ENCODE measurements at regions not wholly inside any gene's neighbourhood (a gene's known extent, or its start where the extent isn't known, plus 50 kb on each side); places are given as distances from the start of the nearest gene placed in this dataset.

- H3K27me3 Mint-ChIP-seq, result peaks cover 6% of the 10 kb centered on the region
- H3K36me3 Mint-ChIP-seq, result no peaks in the 10 kb centered on the region
- H3K4me1 Mint-ChIP-seq, result no peaks in the 10 kb centered on the region
- no peak overlapping the region for H3K4me3 Mint-ChIP-seq
- H3K9me3 Mint-ChIP-seq, result no peaks in the 10 kb centered on the region
- H3K27ac Mint-ChIP-seq, result no peak overlapping the region
Measured at GRCh38 chr15:38038659-38039442, 104.4 kb downstream of the TMCO5A start.

- Mint-ChIP-seq H3K27ac (no peak overlapping the region), H3K27me3 (peaks cover 5% of the 10 kb centered on the region), H3K4me1 (no peaks in the 10 kb centered on the region), H3K4me3 (no peak overlapping the region), H3K9me3 (no peaks in the 10 kb centered on the region), H3K36me3 (no peaks in the 10 kb centered on the region)
Measured at GRCh38 chr15:38040615-38041014, 106.2 kb downstream of the TMCO5A start.

GRCh38 chr15:38041576-38041975, 107.1 kb downstream of the TMCO5A start:
- Mint-ChIP-seq H3K36me3 (no peaks in the 10 kb centered on the region), H3K9me3 (no peaks in the 10 kb centered on the region), H3K27ac (no peak overlapping the region), H3K4me3 (no peak overlapping the region), H3K27me3 (no peaks in the 10 kb centered on the region), H3K4me1 (no peaks in the 10 kb centered on the region)

GRCh38 chr15:38042211-38042610, 107.8 kb downstream of the TMCO5A start:
- H3K4me3 Mint-ChIP-seq, result no peak overlapping the region
- H3K9me3 Mint-ChIP-seq, result no peaks in the 10 kb centered on the region
- no peaks in the 10 kb centered on the region for H3K36me3 Mint-ChIP-seq
- H3K27me3 Mint-ChIP-seq, result no peaks in the 10 kb centered on the region
- no peaks in the 10 kb centered on the region for H3K4me1 Mint-ChIP-seq
- H3K27ac Mint-ChIP-seq, result no peak overlapping the region

GRCh38 chr15:38042707-38043445, 108.4 kb downstream of the TMCO5A start:
- Mint-ChIP-seq H3K27ac (no peak overlapping the region), H3K36me3 (no peaks in the 10 kb centered on the region), H3K4me1 (no peaks in the 10 kb centered on the region), H3K27me3 (no peaks in the 10 kb centered on the region), H3K4me3 (no peak overlapping the region), H3K9me3 (no peaks in the 10 kb centered on the region)

- Mint-ChIP-seq H3K27me3 (peaks cover 3% of the 10 kb centered on the region), H3K9me3 (no peaks in the 10 kb centered on the region), H3K4me1 (no peaks in the 10 kb centered on the region), H3K27ac (no peak overlapping the region), H3K4me3 (no peak overlapping the region), H3K36me3 (no peaks in the 10 kb centered on the region)
Measured at GRCh38 chr15:38046257-38047051, 112.0 kb downstream of the TMCO5A start.

- Mint-ChIP-seq H3K36me3 (no peaks in the 10 kb centered on the region), H3K4me3 (no peak overlapping the region), H3K4me1 (no peaks in the 10 kb centered on the region), H3K9me3 (no peaks in the 10 kb centered on the region), H3K27ac (no peak overlapping the region), H3K27me3 (peaks cover 3% of the 10 kb centered on the region)
Measured at GRCh38 chr15:38048001-38048455, 113.6 kb downstream of the TMCO5A start.

GRCh38 chr15:38049891-38050290, 115.5 kb downstream of the TMCO5A start:
- Mint-ChIP-seq H3K9me3 (no peaks in the 10 kb centered on the region), H3K4me1 (no peaks in the 10 kb centered on the region), H3K27me3 (peaks cover 3% of the 10 kb centered on the region), H3K4me3 (no peak overlapping the region), H3K27ac (no peak overlapping the region), H3K36me3 (no peaks in the 10 kb centered on the region)

- Mint-ChIP-seq H3K36me3 (no peaks in the 10 kb centered on the region), H3K9me3 (no peaks in the 10 kb centered on the region), H3K4me3 (no peak overlapping the region), H3K27me3 (peaks cover 3% of the 10 kb centered on the region), H3K27ac (no peak overlapping the region), H3K4me1 (no peaks in the 10 kb centered on the region)
Measured at GRCh38 chr15:38050529-38051448, 116.3 kb downstream of the TMCO5A start.

GRCh38 chr15:38053205-38053604, 118.8 kb downstream of the TMCO5A start:
- H3K4me1 Mint-ChIP-seq, result no peaks in the 10 kb centered on the region
- no peaks in the 10 kb centered on the region for H3K9me3 Mint-ChIP-seq
- H3K4me3 Mint-ChIP-seq, result no peak overlapping the region
- H3K36me3 Mint-ChIP-seq, result no peaks in the 10 kb centered on the region
- H3K27me3 Mint-ChIP-seq, result peaks cover 3% of the 10 kb centered on the region
- no peak overlapping the region for H3K27ac Mint-ChIP-seq

- H3K27me3 Mint-ChIP-seq, result peaks cover 6% of the 10 kb centered on the region
- H3K27ac Mint-ChIP-seq, result no peak overlapping the region
- H3K9me3 Mint-ChIP-seq, result no peaks in the 10 kb centered on the region
- H3K4me1 Mint-ChIP-seq, result no peaks in the 10 kb centered on the region
- no peaks in the 10 kb centered on the region for H3K36me3 Mint-ChIP-seq
- H3K4me3 Mint-ChIP-seq, result no peak overlapping the region
Measured at GRCh38 chr15:38053776-38054175, 119.3 kb downstream of the TMCO5A start.

- no peak overlapping the region for H3K4me3 Mint-ChIP-seq
- no peak overlapping the region for H3K27ac Mint-ChIP-seq
- H3K9me3 Mint-ChIP-seq, result no peaks in the 10 kb centered on the region
- H3K36me3 Mint-ChIP-seq, result no peaks in the 10 kb centered on the region
- peaks cover 7% of the 10 kb centered on the region for H3K27me3 Mint-ChIP-seq
- no peaks in the 10 kb centered on the region for H3K4me1 Mint-ChIP-seq
Measured at GRCh38 chr15:38054488-38054887, 120.0 kb downstream of the TMCO5A start.

- peak overlapping the region; percentile 4 for H3K27ac Mint-ChIP-seq
- H3K4me1 Mint-ChIP-seq, result no peaks in the 10 kb centered on the region
- no peaks in the 10 kb centered on the region for H3K36me3 Mint-ChIP-seq
- peaks cover 6% of the 10 kb centered on the region for H3K27me3 Mint-ChIP-seq
- no peaks in the 10 kb centered on the region for H3K9me3 Mint-ChIP-seq
- H3K4me3 Mint-ChIP-seq, result no peak overlapping the region
Measured at GRCh38 chr15:38058596-38059075, 124.2 kb downstream of the TMCO5A start.

GRCh38 chr15:38059665-38060064, 125.2 kb downstream of the TMCO5A start:
- H3K27me3 Mint-ChIP-seq, result peaks cover 6% of the 10 kb centered on the region
- no peaks in the 10 kb centered on the region for H3K36me3 Mint-ChIP-seq
- H3K4me3 Mint-ChIP-seq, result no peak overlapping the region
- no peaks in the 10 kb centered on the region for H3K9me3 Mint-ChIP-seq
- no peaks in the 10 kb centered on the region for H3K4me1 Mint-ChIP-seq
- H3K27ac Mint-ChIP-seq, result no peak overlapping the region
